IMR-90 (cell line): ENCODE measurements at regions not wholly inside any gene's neighbourhood (a gene's known extent, or its start where the extent isn't known, plus 50 kb on each side); places are given as distances from the start of the nearest gene placed in this dataset.

Source experiments
- CTCF ChIP-seq: conservative IDR thresholded peaks from 2 replicates; pipeline ENCODE4 v1.5.1; 2012; ENCODE audit warnings: mild to moderate bottlenecking, low read depth, low read length, improper control_type of control experiment
- FOS ChIP-seq: fragments of 150-350 bp; IDR thresholded peaks from 2 replicates; pipeline ENCODE4 v1.6.1; 2016; ENCODE audit warnings: low read depth, low read length
- POLR2A ChIP-seq: IDR thresholded peaks from 2 replicates; pipeline ENCODE4 v1.6.1; 2012; ENCODE audit warnings: mild to moderate bottlenecking, low read depth, low read length
- SMC3 ChIP-seq: fragments of 150-350 bp; IDR thresholded peaks from 2 replicates; pipeline ENCODE4 v1.6.1; 2016; ENCODE audit warnings: low read depth, mild to moderate bottlenecking, antibody characterized with exemption, low read length, moderate library complexity

- TF ChIP-seq FOS (no peak), CTCF (no peak), SMC3 (no peak), POLR2A (no peak)
These were observed 261.5 kb downstream of the RRAGC start for GRCh38 chr1:38598118-38598517.
